ENCODE measurements at regions not wholly inside any gene's neighbourhood (a gene's known extent, or its start where the extent isn't known, plus 50 kb on each side); places are given as distances from the start of the nearest gene placed in this dataset.

DNA sequence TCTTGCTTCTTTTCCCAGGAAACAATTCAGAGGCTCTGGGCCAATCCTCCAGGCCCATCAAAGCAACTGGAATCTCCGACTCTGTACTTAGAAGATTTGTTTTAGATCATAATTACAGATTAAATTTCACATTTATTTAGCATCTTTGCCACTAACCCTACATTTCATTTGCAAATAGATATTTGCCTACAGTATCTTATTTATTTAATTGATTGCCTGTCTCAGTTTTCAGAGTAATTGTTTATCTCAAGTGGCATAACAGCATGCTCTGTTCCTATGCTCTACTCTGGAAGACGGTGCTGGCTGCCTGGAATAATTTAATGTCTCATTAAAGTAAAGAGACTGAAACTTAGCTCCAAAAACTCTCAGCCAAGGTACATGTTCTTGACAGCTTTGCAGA is 213.4 kb downstream of the HNMT start:
- no peak for TF ChIP-seq FOXK2 (IDR thresholded peaks at IDR 0.05)
- no peak for TF ChIP-seq FOXM1 (IDR thresholded peaks at IDR 0.05; ENCODE audit: borderline replicate concordance)
- no peak for TF ChIP-seq TARDBP (IDR thresholded peaks at IDR 0.05)
- TF ChIP-seq ELF4 (IDR thresholded peaks at IDR 0.05) = no peak
- TF ChIP-seq SUZ12 (IDR thresholded peaks at IDR 0.05) = no peak
- no peak for TF ChIP-seq BHLHE40 (IDR thresholded peaks at IDR 0.05; ENCODE audit: borderline replicate concordance)
- TF ChIP-seq CTBP1 (IDR thresholded peaks at IDR 0.05; ENCODE audit: borderline replicate concordance) = no peak
- no peak for TF ChIP-seq NFRKB (IDR thresholded peaks at IDR 0.05)
